AG09319 (cell line): ENCODE measurements at regions not wholly inside any gene's neighbourhood (a gene's known extent, or its start where the extent isn't known, plus 50 kb on each side); places are given as distances from the start of the nearest gene placed in this dataset.

Source experiments
- DNase-seq: peaks from one replicate; pipeline ENCODE4 v3.0.0-alpha.2; 2010; ENCODE audit warnings: low read depth; ENCODE audit errors: extremely low read depth
- TF ChIP-seq, protein P1 (sequence below): IDR thresholded peaks from 2 replicates; pipeline ENCODE4 v1.5.1; 2011; ENCODE audit warnings: low read depth, mild to moderate bottlenecking, inconsistent platforms, low read length, moderate library complexity

DNA sequence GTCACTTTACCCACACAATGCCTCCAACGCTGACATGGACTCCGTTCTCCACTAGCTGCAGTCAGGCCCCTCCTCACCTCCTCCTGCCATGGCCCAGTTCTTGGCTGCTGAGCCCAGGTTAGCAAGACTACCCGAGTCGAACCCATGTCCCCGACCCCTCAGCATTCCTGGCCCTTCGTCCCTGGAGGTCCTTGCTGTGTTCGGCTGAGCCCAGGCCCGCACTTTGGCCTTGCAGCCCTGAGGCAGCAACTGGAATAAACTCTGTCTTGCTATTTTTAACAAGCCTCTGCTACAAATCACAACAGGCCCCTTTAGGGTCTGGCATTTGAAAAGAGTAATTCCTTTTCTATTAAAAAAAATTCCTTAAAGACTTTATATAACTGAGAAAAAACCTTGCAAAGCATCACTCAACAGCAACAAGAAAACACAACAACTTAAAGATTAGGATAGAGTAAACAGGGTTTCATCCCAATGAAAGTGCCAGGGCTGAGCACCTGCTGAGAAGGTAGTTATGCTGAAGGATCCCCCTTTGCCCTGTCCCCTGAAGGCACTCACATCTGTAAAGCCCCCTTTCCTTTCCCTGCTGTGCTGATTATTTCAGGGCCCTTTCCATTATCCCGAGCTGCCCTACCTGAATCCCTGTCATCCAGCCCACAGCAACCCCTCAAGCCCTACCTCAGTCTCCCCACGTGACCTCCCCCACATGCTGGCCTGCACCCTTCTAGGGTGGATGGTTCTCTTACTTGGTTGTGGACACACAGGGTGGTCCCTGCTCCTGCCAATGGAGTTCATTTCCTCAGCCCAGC lies 120.0 kb upstream of the SNTG2 start:
- TF ChIP-seq, protein P1, sequence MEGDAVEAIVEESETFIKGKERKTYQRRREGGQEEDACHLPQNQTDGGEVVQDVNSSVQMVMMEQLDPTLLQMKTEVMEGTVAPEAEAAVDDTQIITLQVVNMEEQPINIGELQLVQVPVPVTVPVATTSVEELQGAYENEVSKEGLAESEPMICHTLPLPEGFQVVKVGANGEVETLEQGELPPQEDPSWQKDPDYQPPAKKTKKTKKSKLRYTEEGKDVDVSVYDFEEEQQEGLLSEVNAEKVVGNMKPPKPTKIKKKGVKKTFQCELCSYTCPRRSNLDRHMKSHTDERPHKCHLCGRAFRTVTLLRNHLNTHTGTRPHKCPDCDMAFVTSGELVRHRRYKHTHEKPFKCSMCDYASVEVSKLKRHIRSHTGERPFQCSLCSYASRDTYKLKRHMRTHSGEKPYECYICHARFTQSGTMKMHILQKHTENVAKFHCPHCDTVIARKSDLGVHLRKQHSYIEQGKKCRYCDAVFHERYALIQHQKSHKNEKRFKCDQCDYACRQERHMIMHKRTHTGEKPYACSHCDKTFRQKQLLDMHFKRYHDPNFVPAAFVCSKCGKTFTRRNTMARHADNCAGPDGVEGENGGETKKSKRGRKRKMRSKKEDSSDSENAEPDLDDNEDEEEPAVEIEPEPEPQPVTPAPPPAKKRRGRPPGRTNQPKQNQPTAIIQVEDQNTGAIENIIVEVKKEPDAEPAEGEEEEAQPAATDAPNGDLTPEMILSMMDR, result no peak
- DNase-seq, result no peak

DNA sequence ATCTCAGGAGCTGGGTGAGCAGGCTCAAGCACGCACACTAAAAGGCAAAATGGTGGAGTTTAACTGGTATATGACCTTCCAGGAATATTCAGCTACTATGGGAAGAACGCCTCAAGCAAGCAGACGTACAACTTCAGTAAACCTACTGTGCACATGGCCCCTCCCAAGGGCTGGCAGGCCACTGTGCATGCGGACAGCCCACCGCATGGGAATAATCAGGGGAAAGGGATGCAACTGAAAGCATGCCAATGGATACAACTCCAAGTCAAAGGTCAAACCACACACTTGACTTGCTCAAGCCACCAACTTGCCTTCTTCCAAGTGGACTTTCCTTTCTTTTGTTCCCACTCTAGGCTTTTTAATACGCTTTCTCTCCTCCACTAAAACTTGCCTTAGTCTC lies 121.6 kb upstream of the SNTG2 start:
- no peak for DNase-seq
- TF ChIP-seq, protein P1, result no peak

DNA sequence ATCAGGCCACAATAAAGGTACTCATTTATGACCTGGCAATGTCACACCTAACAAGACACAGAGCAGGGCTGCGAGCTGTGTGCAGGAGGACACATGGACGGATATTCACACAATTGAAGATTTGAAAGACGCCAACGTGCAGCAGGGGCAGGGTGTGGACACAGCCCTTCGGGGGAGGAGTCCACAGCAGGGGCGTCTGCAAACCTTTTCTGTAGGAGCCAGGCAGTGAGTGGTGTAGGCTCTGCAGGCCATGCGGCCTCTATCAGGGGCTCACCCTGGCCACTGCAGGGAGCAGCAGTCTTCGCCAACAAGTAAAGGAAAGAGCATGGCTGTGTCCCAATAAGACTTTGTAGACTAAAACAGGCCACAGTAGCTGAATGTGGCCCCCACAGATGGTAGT lies 125.7 kb upstream of the SNTG2 start:
- DNase-seq, result no peak
- TF ChIP-seq, protein P1, result no peak

DNA sequence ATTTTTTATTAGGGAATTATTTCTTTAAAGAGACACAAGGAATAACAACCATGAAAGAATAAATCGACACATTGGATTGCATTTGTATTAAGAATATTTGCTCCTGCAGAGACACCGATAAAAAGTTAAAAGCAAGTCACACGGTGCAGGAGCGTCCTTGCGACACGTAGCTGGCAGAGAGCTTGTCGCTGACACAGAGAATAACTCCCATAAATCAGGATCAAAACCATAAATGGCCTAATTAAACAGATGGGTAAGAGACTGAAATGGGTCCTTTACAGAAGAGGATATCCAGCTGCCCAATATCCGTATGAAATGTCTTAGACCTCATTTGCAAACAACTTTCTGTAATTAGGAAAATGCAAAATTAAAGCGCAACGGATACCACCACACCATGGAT lies 126.1 kb upstream of the SNTG2 start:
- DNase-seq, result no peak
- TF ChIP-seq, protein P1, result no peak

DNA sequence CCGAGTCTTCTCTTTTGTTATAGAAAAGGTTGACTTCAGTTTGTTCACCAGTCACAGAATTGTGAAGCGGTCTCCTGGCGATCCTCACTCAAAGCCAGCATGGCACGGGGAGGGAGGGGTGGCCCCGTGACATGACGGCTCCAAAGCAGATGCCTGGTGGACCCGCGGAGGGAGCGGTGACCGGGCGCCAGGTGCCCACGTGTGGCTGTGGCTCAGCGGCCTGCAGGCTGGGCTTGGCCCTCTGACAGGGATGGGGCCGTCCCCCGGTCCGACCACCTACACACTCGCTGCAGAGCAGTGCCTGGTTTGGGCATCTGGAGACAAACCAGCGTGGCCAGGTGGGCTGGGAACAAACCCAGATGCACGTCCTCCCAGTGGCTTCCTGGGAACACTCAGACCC lies 129.1 kb upstream of the SNTG2 start:
- TF ChIP-seq, protein P1, result no peak
- no peak for DNase-seq

DNA sequence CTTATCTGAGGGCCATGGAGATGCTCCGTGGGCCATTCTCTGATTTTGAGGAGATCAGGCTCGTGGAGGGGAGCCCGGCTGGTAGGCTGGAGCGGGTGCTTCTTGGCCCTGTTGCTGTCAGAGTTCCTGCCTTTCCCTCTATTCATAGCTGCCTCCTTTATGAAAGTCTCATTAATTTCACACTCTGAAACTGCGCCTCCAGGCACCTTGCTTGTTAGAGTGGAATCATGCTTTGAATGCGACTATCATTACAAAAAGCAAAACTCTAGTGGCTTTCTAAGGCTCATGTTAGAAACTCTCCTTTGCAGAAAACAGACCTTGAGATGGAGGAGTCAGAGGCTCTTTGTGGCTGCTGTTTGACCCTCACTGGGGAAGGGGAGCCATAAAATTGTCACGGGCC lies 131.0 kb upstream of the SNTG2 start:
- no peak for DNase-seq
- TF ChIP-seq, protein P1, result no peak

DNA sequence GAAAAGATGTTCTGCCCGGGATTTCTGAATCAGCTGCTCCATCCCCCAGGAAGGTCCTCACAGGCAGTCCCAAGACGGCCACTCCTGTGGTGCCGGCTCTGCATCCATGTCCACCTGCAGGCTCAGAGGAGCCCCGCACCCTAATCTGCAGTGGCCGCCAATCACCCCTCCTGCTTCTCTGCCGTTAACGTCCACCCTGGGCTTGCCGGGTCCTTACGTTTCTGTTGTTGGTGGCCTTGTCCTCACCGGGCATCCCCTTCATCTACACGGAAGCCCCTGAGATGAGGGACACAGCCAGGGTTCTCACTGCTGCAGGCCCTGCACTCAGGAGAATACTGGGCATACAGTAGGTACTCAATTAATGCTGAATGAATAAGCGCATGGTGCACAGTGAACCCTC lies 131.5 kb upstream of the SNTG2 start:
- TF ChIP-seq, protein P1, result no peak
- no peak for DNase-seq
